ENCODE measurements at regions not wholly inside any gene's neighbourhood (a gene's known extent, or its start where the extent isn't known, plus 50 kb on each side); places are given as distances from the start of the nearest gene placed in this dataset.

- peak; percentile 86 for TF ChIP-seq PRDM10 (CRISPR knock-in tag; IDR thresholded peaks at IDR 0.05; ENCODE audit: low read depth)
- TF ChIP-seq IKZF5 (CRISPR knock-in tag; IDR thresholded peaks at IDR 0.05), result peak; percentile 97
- TF ChIP-seq GZF1 (CRISPR knock-in tag; IDR thresholded peaks at IDR 0.05), result peak; percentile 86; the same call in 1 of the 2 replicates
- peak; percentile 94 for TF ChIP-seq ZNF451 (CRISPR knock-in tag; IDR thresholded peaks at IDR 0.05)
- no peak for TF ChIP-seq ATF7 (IDR thresholded peaks at IDR 0.05)
- TF ChIP-seq ATF7 (CRISPR knock-in tag; IDR thresholded peaks at IDR 0.05), result peak; percentile 82
- TF ChIP-seq TMF1 (CRISPR knock-in tag; IDR thresholded peaks at IDR 0.05; ENCODE audit: low read depth), result no peak
- TF ChIP-seq PPARG (CRISPR knock-in tag; conservative IDR thresholded peaks at IDR 0.05), result peak; percentile 57
- peak; percentile 83; the same call in 1 of the 2 replicates for TF ChIP-seq ZNF44 (CRISPR knock-in tag; IDR thresholded peaks at IDR 0.05)
- no peak for TF ChIP-seq SMARCE1 (IDR thresholded peaks at IDR 0.05; ENCODE audit: borderline replicate concordance)
- TF ChIP-seq ZNF180 (CRISPR knock-in tag; IDR thresholded peaks at IDR 0.05; ENCODE audit: borderline replicate concordance, low read depth), result no peak
- TF ChIP-seq NFKB2 (CRISPR knock-in tag; IDR thresholded peaks at IDR 0.05; ENCODE audit: borderline replicate concordance), result peak; percentile 72; the same call in 1 of the 2 replicates
- peak; percentile 95 for TF ChIP-seq MTA1 (CRISPR knock-in tag; IDR thresholded peaks at IDR 0.05; ENCODE audit: borderline replicate concordance)
- peak; percentile 57; the same call in 1 of the 2 replicates for TF ChIP-seq HOMEZ (CRISPR knock-in tag; IDR thresholded peaks at IDR 0.05; ENCODE audit: low read depth)
- no peak for TF ChIP-seq NBN (conservative IDR thresholded peaks at IDR 0.05)
- peak; percentile 64 for TF ChIP-seq ATF1 (CRISPR knock-in tag; IDR thresholded peaks at IDR 0.05)
- TF ChIP-seq MYNN (CRISPR knock-in tag; IDR thresholded peaks at IDR 0.05; ENCODE audit: low read depth), result no peak
- 0 out of 2 replicates have a peak, but pooled peaks have one; percentile 53 for TF ChIP-seq STAT6 (CRISPR knock-in tag; IDR thresholded peaks at IDR 0.05; ENCODE audit: borderline replicate concordance)
- TF ChIP-seq ARNTL (CRISPR knock-in tag; IDR thresholded peaks at IDR 0.05), result peak; percentile 69; the same call in 1 of the 2 replicates
- TF ChIP-seq IKZF1 (IDR thresholded peaks at IDR 0.05), result no peak
- TF ChIP-seq EEA1 (CRISPR knock-in tag; IDR thresholded peaks at IDR 0.05; ENCODE audit: borderline replicate concordance), result 0 out of 2 replicates have a peak, but pooled peaks have one; percentile 19
- peak; percentile 79 for TF ChIP-seq RBFOX2 (IDR thresholded peaks at IDR 0.05; ENCODE audit: low read depth, low read length)
These were observed 60.6 kb downstream of the FOXA2 start (continued) for GRCh38 chr20:22523499-22524392.

Measured in HepG2 (cell line).